ENCODE measurements at regions not wholly inside any gene's neighbourhood (a gene's known extent, or its start where the extent isn't known, plus 50 kb on each side); places are given as distances from the start of the nearest gene placed in this dataset.

- H3K9me3 ChIP-seq (ENCODE audit: control insufficient read depth, low read length) = no peaks in the 10 kb centered on the region
- ATAC-seq (ENCODE audit: low FRiP score) (no peak), DNase-seq (no peak)
- no peaks in the 10 kb centered on the region for H3K27me3 ChIP-seq (ENCODE audit: control insufficient read depth in 1 of 2, insufficient read depth in 2 of 2, low read length in 1 of 2)
- no peaks in the 10 kb centered on the region for H3K36me3 ChIP-seq (ENCODE audit: control insufficient read depth in 1 of 2, insufficient read depth in 2 of 2, low read length in 1 of 2)
- intact Hi-C loops (cut with DNase I) = no loop called here
- 79 to 91% methylated on average over 3 of the region's 3 CpGs for WGBS, 2 donors
- no peak overlapping the region for H3K4me3 ChIP-seq (ENCODE audit: low read length in 2 of 2)
- H3K27ac ChIP-seq (ENCODE audit: low read depth in 1 of 2, low read length in 2 of 2) = no peak overlapping the region
- peaks cover 0 to 1% of the 10 kb centered on the region in 2 donors for H3K4me1 ChIP-seq (ENCODE audit: control insufficient read depth in 1 of 2, insufficient read depth in 2 of 2, low read length in 2 of 2)
Measured at GRCh38 chr11:109998921-109999320, 94.3 kb upstream of the ZC3H12C start.

DNA sequence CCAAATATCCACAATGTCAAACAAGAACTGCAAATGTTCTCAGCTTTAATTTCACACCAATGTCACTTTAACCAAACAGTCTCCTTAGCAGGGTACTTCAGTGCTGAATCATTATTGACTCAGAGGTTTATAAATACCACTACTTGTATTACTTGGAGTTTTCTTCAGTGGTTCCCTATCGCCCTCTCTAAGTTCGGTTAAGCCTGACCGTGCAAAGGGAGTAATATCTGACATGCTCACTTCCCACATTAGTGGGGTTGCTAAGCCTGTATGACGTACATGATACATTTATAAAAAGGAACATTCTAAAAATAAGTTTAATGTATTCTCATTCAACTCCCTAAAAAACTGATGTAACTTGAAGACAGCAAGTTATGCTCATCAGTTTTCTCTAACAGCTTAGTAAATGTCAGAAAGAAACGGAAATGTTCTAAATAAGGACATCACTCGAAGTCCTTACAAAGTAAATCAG is 93.1 kb upstream of the ZC3H12C start:
- Histone ChIP-seq H3K36me3 (ENCODE audit: control insufficient read depth in 1 of 2, insufficient read depth in 2 of 2, low read length in 1 of 2) (no peaks in the 10 kb centered on the region), H3K9me3 (ENCODE audit: control insufficient read depth, low read length) (no peaks in the 10 kb centered on the region), H3K27ac (ENCODE audit: low read depth in 1 of 2, low read length in 2 of 2) (no peak overlapping the region), H3K4me1 (ENCODE audit: control insufficient read depth in 1 of 2, insufficient read depth in 2 of 2, low read length in 2 of 2) (peaks cover 0 to 1% of the 10 kb centered on the region in 2 donors), H3K27me3 (ENCODE audit: control insufficient read depth in 1 of 2, insufficient read depth in 2 of 2, low read length in 1 of 2) (no peaks in the 10 kb centered on the region), H3K4me3 (ENCODE audit: low read length in 2 of 2) (no peak overlapping the region)
- DNase-seq = no peak
- peak; percentile 77 for ATAC-seq (ENCODE audit: low FRiP score)
- intact Hi-C loops (cut with DNase I) = loop anchor here in 1 of 2 donors (5.0 kb wide), 1 partner anchor 92 kb away; the partner anchor contains the start of gene ZC3H12C
- 14 to 16% methylated on average over 6 of the region's 6 CpGs for WGBS, 2 donors

- Histone ChIP-seq H3K4me3 (ENCODE audit: low read length in 2 of 2) (no peak overlapping the region), H3K9me3 (ENCODE audit: control insufficient read depth, low read length) (no peaks in the 10 kb centered on the region), H3K36me3 (ENCODE audit: control insufficient read depth in 1 of 2, insufficient read depth in 2 of 2, low read length in 1 of 2) (no peaks in the 10 kb centered on the region), H3K27me3 (ENCODE audit: control insufficient read depth in 1 of 2, insufficient read depth in 2 of 2, low read length in 1 of 2) (no peaks in the 10 kb centered on the region), H3K4me1 (ENCODE audit: control insufficient read depth in 1 of 2, insufficient read depth in 2 of 2, low read length in 2 of 2) (peaks cover 0 to 1% of the 10 kb centered on the region in 2 donors), H3K27ac (ENCODE audit: low read depth in 1 of 2, low read length in 2 of 2) (no peak overlapping the region)
- no peak for DNase-seq
- WGBS, 2 donors = 48 to 50% methylated on average over 3 of the region's 3 CpGs
- ATAC-seq (ENCODE audit: low FRiP score) = no peak
- intact Hi-C loops (cut with DNase I) = loop anchor here in 1 of 2 donors (5.0 kb wide), 1 partner anchor 91 kb away; the partner anchor contains the start of gene ZC3H12C
Measured at GRCh38 chr11:110000850-110001249, 92.3 kb upstream of the ZC3H12C start.

GRCh38 chr11:110003426-110003825 is 89.8 kb upstream of the ZC3H12C start:
- 88 to 92% methylated on average over 3 of the region's 3 CpGs for WGBS, 2 donors

DNA sequence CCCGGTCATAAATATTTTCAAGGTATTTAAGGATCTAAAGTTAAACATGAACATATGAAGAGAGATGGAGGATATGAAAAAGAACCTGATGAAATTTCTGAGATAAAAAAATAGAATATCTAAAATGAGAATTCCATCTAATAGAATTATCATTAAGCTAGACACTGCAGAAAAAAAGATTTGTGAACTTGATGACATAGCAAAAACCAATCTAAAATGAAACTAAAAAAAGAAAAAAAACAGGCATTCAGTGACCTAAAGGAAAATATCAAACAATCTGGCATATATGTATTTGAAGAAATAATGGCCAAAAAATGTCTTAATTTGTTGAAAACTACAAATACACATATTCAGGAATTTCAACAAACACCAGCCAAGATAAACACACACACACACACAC is 81.6 kb upstream of the ZC3H12C start:
- 88 to 93% methylated on average over 1 of the region's 1 CpG for WGBS, 2 donors

More at GRCh38 chr11:110003426-110003825, 89.8 kb upstream of the ZC3H12C start:
- DNase-seq (no peak), ATAC-seq (ENCODE audit: low FRiP score) (no peak)
- no peak overlapping the region for H3K27ac ChIP-seq (ENCODE audit: low read depth in 1 of 2, low read length in 2 of 2)
- H3K4me1 ChIP-seq (ENCODE audit: control insufficient read depth in 1 of 2, insufficient read depth in 2 of 2, low read length in 2 of 2) = peaks cover 0 to 1% of the 10 kb centered on the region in 2 donors
- no peaks in the 10 kb centered on the region for H3K27me3 ChIP-seq (ENCODE audit: control insufficient read depth in 1 of 2, insufficient read depth in 2 of 2, low read length in 1 of 2)
- H3K4me3 ChIP-seq (ENCODE audit: low read length in 2 of 2) = no peak overlapping the region
- intact Hi-C loops (cut with DNase I) = loop anchor here in 1 of 2 donors (5.0 kb wide), 1 partner anchor 89 kb away; the partner anchor contains the start of gene ZC3H12C
- H3K9me3 ChIP-seq (ENCODE audit: control insufficient read depth, low read length) = no peaks in the 10 kb centered on the region
- no peaks in the 10 kb centered on the region for H3K36me3 ChIP-seq (ENCODE audit: control insufficient read depth in 1 of 2, insufficient read depth in 2 of 2, low read length in 1 of 2)

DNA sequence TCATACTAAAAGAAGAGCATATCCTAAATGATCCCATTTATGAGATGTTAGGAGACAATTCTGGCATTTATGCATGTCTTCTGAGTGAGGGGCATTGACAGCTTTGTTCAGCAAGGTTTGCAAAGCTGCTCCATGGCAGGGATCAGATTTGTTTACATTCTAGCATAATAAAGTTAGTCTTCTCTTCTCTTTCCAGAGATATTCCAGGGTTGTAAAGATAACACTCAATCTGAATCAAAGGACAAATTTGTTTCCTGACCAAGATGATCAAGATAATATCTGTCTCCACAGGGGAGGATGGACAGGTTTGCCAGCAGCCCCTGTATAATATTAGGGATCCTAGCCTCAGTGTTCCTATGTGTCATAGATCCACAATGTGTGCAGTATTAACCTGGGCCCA is 77.5 kb upstream of the ZC3H12C start:
- no peak overlapping the region for H3K27ac ChIP-seq (ENCODE audit: low read depth in 1 of 2, low read length in 2 of 2)
- H3K4me3 ChIP-seq (ENCODE audit: low read length in 2 of 2) = no peak overlapping the region
- no peaks in the 10 kb centered on the region for H3K4me1 ChIP-seq (ENCODE audit: control insufficient read depth in 1 of 2, insufficient read depth in 2 of 2, low read length in 2 of 2)
- DNase-seq (no peak), ATAC-seq (ENCODE audit: low FRiP score) (no peak)
- intact Hi-C loops (cut with DNase I) = no loop called here
- H3K36me3 ChIP-seq (ENCODE audit: control insufficient read depth in 1 of 2, insufficient read depth in 2 of 2, low read length in 1 of 2) = no peaks in the 10 kb centered on the region
- H3K27me3 ChIP-seq (ENCODE audit: control insufficient read depth in 1 of 2, insufficient read depth in 2 of 2, low read length in 1 of 2) = no peaks in the 10 kb centered on the region
- H3K9me3 ChIP-seq (ENCODE audit: control insufficient read depth, low read length) = peaks cover 4% of the 10 kb centered on the region

More for the DNA sequence above, 81.6 kb upstream of the ZC3H12C start:
- Histone ChIP-seq H3K9me3 (ENCODE audit: control insufficient read depth, low read length) (peaks cover 4% of the 10 kb centered on the region), H3K36me3 (ENCODE audit: control insufficient read depth in 1 of 2, insufficient read depth in 2 of 2, low read length in 1 of 2) (no peaks in the 10 kb centered on the region), H3K4me3 (ENCODE audit: low read length in 2 of 2) (no peak overlapping the region), H3K27ac (ENCODE audit: low read depth in 1 of 2, low read length in 2 of 2) (no peak overlapping the region), H3K4me1 (ENCODE audit: control insufficient read depth in 1 of 2, insufficient read depth in 2 of 2, low read length in 2 of 2) (no peaks in the 10 kb centered on the region), H3K27me3 (ENCODE audit: control insufficient read depth in 1 of 2, insufficient read depth in 2 of 2, low read length in 1 of 2) (no peaks in the 10 kb centered on the region)
- ATAC-seq (ENCODE audit: low FRiP score) (no peak), DNase-seq (no peak)
- intact Hi-C loops (cut with DNase I) = no loop called here

GRCh38 chr11:110019675-110020074 is 73.5 kb upstream of the ZC3H12C start:
- H3K4me1 ChIP-seq (ENCODE audit: control insufficient read depth in 1 of 2, insufficient read depth in 2 of 2, low read length in 2 of 2) = no peaks in the 10 kb centered on the region
- no peaks in the 10 kb centered on the region for H3K27me3 ChIP-seq (ENCODE audit: control insufficient read depth in 1 of 2, insufficient read depth in 2 of 2, low read length in 1 of 2)
- ATAC-seq (ENCODE audit: low FRiP score) = no peak
- H3K36me3 ChIP-seq (ENCODE audit: control insufficient read depth in 1 of 2, insufficient read depth in 2 of 2, low read length in 1 of 2) = no peaks in the 10 kb centered on the region
- H3K27ac ChIP-seq (ENCODE audit: low read depth in 1 of 2, low read length in 2 of 2) = no peak overlapping the region
- WGBS, 2 donors = 59 to 66% methylated on average over 3 of the region's 3 CpGs
- no peak overlapping the region for H3K4me3 ChIP-seq (ENCODE audit: low read length in 2 of 2)
- H3K9me3 ChIP-seq (ENCODE audit: control insufficient read depth, low read length) = no peaks in the 10 kb centered on the region
- intact Hi-C loops (cut with DNase I) = no loop called here
- no peak for DNase-seq

GRCh38 chr11:110022548-110022947 is 70.6 kb upstream of the ZC3H12C start:
- WGBS, 2 donors = 71 to 73% methylated on average over 1 of the region's 1 CpG
- no peaks in the 10 kb centered on the region for H3K27me3 ChIP-seq (ENCODE audit: control insufficient read depth in 1 of 2, insufficient read depth in 2 of 2, low read length in 1 of 2)
- intact Hi-C loops (cut with DNase I) = no loop called here
- no peak overlapping the region for H3K27ac ChIP-seq (ENCODE audit: low read depth in 1 of 2, low read length in 2 of 2)
- ATAC-seq (ENCODE audit: low FRiP score) (no peak), DNase-seq (no peak)
- H3K4me3 ChIP-seq (ENCODE audit: low read length in 2 of 2) = no peak overlapping the region
- H3K4me1 ChIP-seq (ENCODE audit: control insufficient read depth in 1 of 2, insufficient read depth in 2 of 2, low read length in 2 of 2) = no peaks in the 10 kb centered on the region
- H3K9me3 ChIP-seq (ENCODE audit: control insufficient read depth, low read length) = no peaks in the 10 kb centered on the region
- H3K36me3 ChIP-seq (ENCODE audit: control insufficient read depth in 1 of 2, insufficient read depth in 2 of 2, low read length in 1 of 2) = no peaks in the 10 kb centered on the region

GRCh38 chr11:110023711-110024110 is 69.5 kb upstream of the ZC3H12C start:
- no peaks in the 10 kb centered on the region for H3K4me1 ChIP-seq (ENCODE audit: control insufficient read depth in 1 of 2, insufficient read depth in 2 of 2, low read length in 2 of 2)
- H3K27me3 ChIP-seq (ENCODE audit: control insufficient read depth in 1 of 2, insufficient read depth in 2 of 2, low read length in 1 of 2) = no peaks in the 10 kb centered on the region
- DNase-seq (no peak), ATAC-seq (ENCODE audit: low FRiP score) (no peak)
- no peak overlapping the region for H3K27ac ChIP-seq (ENCODE audit: low read depth in 1 of 2, low read length in 2 of 2)
- no peaks in the 10 kb centered on the region for H3K9me3 ChIP-seq (ENCODE audit: control insufficient read depth, low read length)
- intact Hi-C loops (cut with DNase I) = no loop called here
- H3K4me3 ChIP-seq (ENCODE audit: low read length in 2 of 2) = no peak overlapping the region
- no peaks in the 10 kb centered on the region for H3K36me3 ChIP-seq (ENCODE audit: control insufficient read depth in 1 of 2, insufficient read depth in 2 of 2, low read length in 1 of 2)
